ENCODE measurements at regions not wholly inside any gene's neighbourhood (a gene's known extent, or its start where the extent isn't known, plus 50 kb on each side); places are given as distances from the start of the nearest gene placed in this dataset.
"Not testable (repeated sequence)": the region's sequence is repeated elsewhere in the genome, so short reads cannot be mapped to it uniquely, and the experiment has no call there.

GRCh38 chr1:213535679-213536078 lies 452.1 kb upstream of the PROX1 start:
- Histone ChIP-seq H3K36me3 (ENCODE audit: control insufficient read depth in 1 of 2, insufficient read depth in 2 of 2, low read length in 1 of 2) (no peaks in the 10 kb centered on the region), H3K27ac (ENCODE audit: low read depth in 1 of 2, low read length in 2 of 2) (no peak overlapping the region), H3K4me1 (ENCODE audit: control insufficient read depth in 1 of 2, insufficient read depth in 2 of 2, low read length in 2 of 2) (no peaks in the 10 kb centered on the region), H3K27me3 (ENCODE audit: control insufficient read depth in 1 of 2, insufficient read depth in 2 of 2, low read length in 1 of 2) (no peaks in the 10 kb centered on the region), H3K4me3 (ENCODE audit: low read length in 2 of 2) (no peak overlapping the region), H3K9me3 (ENCODE audit: control insufficient read depth, low read length) (peaks cover under 1% of the 10 kb centered on the region)
- ATAC-seq (ENCODE audit: low FRiP score): no peak
- intact Hi-C loops (cut with DNase I): no loop called here
- DNase-seq: no peak
- 89 to 94% methylated on average over 6 of the region's 6 CpGs for WGBS, 2 donors

GRCh38 chr1:213538251-213538650 lies 449.5 kb upstream of the PROX1 start:
- H3K9me3 ChIP-seq (ENCODE audit: control insufficient read depth, low read length): peaks cover 1% of the 10 kb centered on the region
- 60 to 61% methylated on average over 3 of the region's 3 CpGs for WGBS, 2 donors
- H3K4me3 ChIP-seq (ENCODE audit: low read length in 2 of 2): no peak overlapping the region
- intact Hi-C loops (cut with DNase I): no loop called here
- DNase-seq (no peak), ATAC-seq (ENCODE audit: low FRiP score) (no peak)
- no peak overlapping the region for H3K27ac ChIP-seq (ENCODE audit: low read depth in 1 of 2, low read length in 2 of 2)
- H3K36me3 ChIP-seq (ENCODE audit: control insufficient read depth in 1 of 2, insufficient read depth in 2 of 2, low read length in 1 of 2): no peaks in the 10 kb centered on the region
- no peaks in the 10 kb centered on the region for H3K27me3 ChIP-seq (ENCODE audit: control insufficient read depth in 1 of 2, insufficient read depth in 2 of 2, low read length in 1 of 2)
- no peaks in the 10 kb centered on the region for H3K4me1 ChIP-seq (ENCODE audit: control insufficient read depth in 1 of 2, insufficient read depth in 2 of 2, low read length in 2 of 2)

- no peak overlapping the region for H3K27ac ChIP-seq (ENCODE audit: low read depth in 1 of 2, low read length in 2 of 2)
- no peaks in the 10 kb centered on the region for H3K4me1 ChIP-seq (ENCODE audit: control insufficient read depth in 1 of 2, insufficient read depth in 2 of 2, low read length in 2 of 2)
- H3K4me3 ChIP-seq (ENCODE audit: low read length in 2 of 2): no peak overlapping the region
- DNase-seq: no peak
- intact Hi-C loops (cut with DNase I): no loop called here
- H3K27me3 ChIP-seq (ENCODE audit: control insufficient read depth in 1 of 2, insufficient read depth in 2 of 2, low read length in 1 of 2): no peaks in the 10 kb centered on the region
- WGBS, 2 donors: 86 to 88% methylated on average over 4 of the region's 4 CpGs
- H3K9me3 ChIP-seq (ENCODE audit: control insufficient read depth, low read length): peaks cover 1% of the 10 kb centered on the region
- no peaks in the 10 kb centered on the region for H3K36me3 ChIP-seq (ENCODE audit: control insufficient read depth in 1 of 2, insufficient read depth in 2 of 2, low read length in 1 of 2)
- ATAC-seq (ENCODE audit: low FRiP score): no peak
These were observed 448.3 kb upstream of the PROX1 start for GRCh38 chr1:213539464-213539863.

GRCh38 chr1:213541641-213542040 lies 446.1 kb upstream of the PROX1 start:
- DNase-seq (no peak), ATAC-seq (ENCODE audit: low FRiP score) (no peak)
- intact Hi-C loops (cut with DNase I): no loop called here
- Histone ChIP-seq H3K4me1 (ENCODE audit: control insufficient read depth in 1 of 2, insufficient read depth in 2 of 2, low read length in 2 of 2) (no peaks in the 10 kb centered on the region), H3K27me3 (ENCODE audit: control insufficient read depth in 1 of 2, insufficient read depth in 2 of 2, low read length in 1 of 2) (no peaks in the 10 kb centered on the region), H3K27ac (ENCODE audit: low read depth in 1 of 2, low read length in 2 of 2) (no peak overlapping the region), H3K9me3 (ENCODE audit: control insufficient read depth, low read length) (peaks cover 1% of the 10 kb centered on the region), H3K4me3 (ENCODE audit: low read length in 2 of 2) (no peak overlapping the region), H3K36me3 (ENCODE audit: control insufficient read depth in 1 of 2, insufficient read depth in 2 of 2, low read length in 1 of 2) (no peaks in the 10 kb centered on the region)
- WGBS, 2 donors: 0 to 70% methylated on average over 1 of the region's 1 CpG

- H3K36me3 ChIP-seq (ENCODE audit: control insufficient read depth in 1 of 2, insufficient read depth in 2 of 2, low read length in 1 of 2); intact Hi-C loops (cut with DNase I); H3K4me3 ChIP-seq (ENCODE audit: low read length in 2 of 2); H3K9me3 ChIP-seq (ENCODE audit: control insufficient read depth, low read length); H3K4me1 ChIP-seq (ENCODE audit: control insufficient read depth in 1 of 2, insufficient read depth in 2 of 2, low read length in 2 of 2); H3K27ac ChIP-seq (ENCODE audit: low read depth in 1 of 2, low read length in 2 of 2); H3K27me3 ChIP-seq (ENCODE audit: control insufficient read depth in 1 of 2, insufficient read depth in 2 of 2, low read length in 1 of 2); DNase-seq; ATAC-seq (ENCODE audit: low FRiP score): not testable (repeated sequence)
- 92 to 95% methylated on average over 4 of the region's 4 CpGs for WGBS, 2 donors
These were observed 442.6 kb upstream of the PROX1 start for GRCh38 chr1:213545181-213545580.

DNA sequence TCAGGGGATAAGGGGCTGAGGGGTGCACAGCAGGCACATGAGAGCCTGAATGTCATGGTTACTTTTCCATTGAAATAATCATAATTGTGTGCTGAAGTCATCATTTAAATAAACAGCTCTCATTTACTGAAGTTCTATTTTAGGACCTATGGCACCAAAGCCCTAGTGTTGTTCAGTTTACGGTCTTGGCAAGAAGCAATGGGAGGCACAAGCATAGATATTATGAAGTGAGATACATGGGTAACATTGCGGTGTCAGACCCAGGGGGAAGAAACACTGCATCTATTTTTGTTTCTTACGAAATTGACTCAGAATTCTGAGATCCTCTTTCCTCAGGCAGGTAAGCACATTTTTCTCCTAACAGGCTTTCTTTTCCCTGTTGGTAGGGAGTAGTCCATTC lies 437.8 kb upstream of the PROX1 start:
- Histone ChIP-seq H3K36me3 (ENCODE audit: control insufficient read depth in 1 of 2, insufficient read depth in 2 of 2, low read length in 1 of 2) (no peaks in the 10 kb centered on the region), H3K27ac (ENCODE audit: low read depth in 1 of 2, low read length in 2 of 2) (no peak overlapping the region), H3K9me3 (ENCODE audit: control insufficient read depth, low read length) (no peaks in the 10 kb centered on the region), H3K27me3 (ENCODE audit: control insufficient read depth in 1 of 2, insufficient read depth in 2 of 2, low read length in 1 of 2) (no peaks in the 10 kb centered on the region), H3K4me3 (ENCODE audit: low read length in 2 of 2) (no peak overlapping the region), H3K4me1 (ENCODE audit: control insufficient read depth in 1 of 2, insufficient read depth in 2 of 2, low read length in 2 of 2) (no peaks in the 10 kb centered on the region)
- DNase-seq (no peak), ATAC-seq (ENCODE audit: low FRiP score) (no peak)
- WGBS, 2 donors: 40 to 45% methylated on average over 3 of the region's 3 CpGs
- intact Hi-C loops (cut with DNase I): no loop called here

GRCh38 chr1:213550804-213551203 lies 437.0 kb upstream of the PROX1 start:
- no peak overlapping the region for H3K27ac ChIP-seq (ENCODE audit: low read depth in 1 of 2, low read length in 2 of 2)
- DNase-seq (no peak), ATAC-seq (ENCODE audit: low FRiP score) (no peak)
- no peaks in the 10 kb centered on the region for H3K27me3 ChIP-seq (ENCODE audit: control insufficient read depth in 1 of 2, insufficient read depth in 2 of 2, low read length in 1 of 2)
- intact Hi-C loops (cut with DNase I): no loop called here
- WGBS, 2 donors: 69 to 72% methylated on average over 4 of the region's 4 CpGs
- no peak overlapping the region for H3K4me3 ChIP-seq (ENCODE audit: low read length in 2 of 2)
- no peaks in the 10 kb centered on the region for H3K36me3 ChIP-seq (ENCODE audit: control insufficient read depth in 1 of 2, insufficient read depth in 2 of 2, low read length in 1 of 2)
- no peaks in the 10 kb centered on the region for H3K9me3 ChIP-seq (ENCODE audit: control insufficient read depth, low read length)
- H3K4me1 ChIP-seq (ENCODE audit: control insufficient read depth in 1 of 2, insufficient read depth in 2 of 2, low read length in 2 of 2): no peaks in the 10 kb centered on the region

- WGBS, 2 donors: 73 to 83% methylated on average over 1 of the region's 1 CpG
- no peak for DNase-seq
- Histone ChIP-seq H3K9me3 (ENCODE audit: control insufficient read depth, low read length) (no peaks in the 10 kb centered on the region), H3K36me3 (ENCODE audit: control insufficient read depth in 1 of 2, insufficient read depth in 2 of 2, low read length in 1 of 2) (no peaks in the 10 kb centered on the region), H3K4me3 (ENCODE audit: low read length in 2 of 2) (no peak overlapping the region), H3K4me1 (ENCODE audit: control insufficient read depth in 1 of 2, insufficient read depth in 2 of 2, low read length in 2 of 2) (no peaks in the 10 kb centered on the region), H3K27ac (ENCODE audit: low read depth in 1 of 2, low read length in 2 of 2) (no peak overlapping the region), H3K27me3 (ENCODE audit: control insufficient read depth in 1 of 2, insufficient read depth in 2 of 2, low read length in 1 of 2) (no peaks in the 10 kb centered on the region)
- intact Hi-C loops (cut with DNase I): no loop called here
- no peak for ATAC-seq (ENCODE audit: low FRiP score)
These were observed 435.7 kb upstream of the PROX1 start for GRCh38 chr1:213552045-213552444.

DNA sequence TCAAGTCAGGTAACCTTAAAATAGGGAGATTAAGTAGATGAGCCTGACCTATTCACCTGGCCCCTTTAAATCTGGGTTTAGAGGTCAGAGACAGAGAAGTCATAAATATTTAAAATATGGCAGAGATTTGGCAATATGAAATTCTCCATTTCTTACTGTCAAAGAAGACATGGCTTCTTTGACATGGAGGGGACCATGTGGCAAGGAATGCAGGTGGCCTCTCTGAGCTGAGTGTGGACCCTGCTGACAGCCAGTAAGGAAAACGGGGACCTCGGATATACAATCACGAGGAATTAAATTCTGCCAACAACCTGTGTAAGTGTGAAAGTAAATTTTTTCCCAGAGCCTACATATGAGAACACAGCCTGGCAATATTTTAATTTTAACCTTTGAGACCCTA lies 427.5 kb upstream of the PROX1 start:
- no peak for ATAC-seq (ENCODE audit: low FRiP score)
- H3K4me1 ChIP-seq (ENCODE audit: control insufficient read depth in 1 of 2, insufficient read depth in 2 of 2, low read length in 2 of 2): no peaks in the 10 kb centered on the region
- no peak overlapping the region for H3K27ac ChIP-seq (ENCODE audit: low read depth in 1 of 2, low read length in 2 of 2)
- H3K36me3 ChIP-seq (ENCODE audit: control insufficient read depth in 1 of 2, insufficient read depth in 2 of 2, low read length in 1 of 2): no peaks in the 10 kb centered on the region
- H3K9me3 ChIP-seq (ENCODE audit: control insufficient read depth, low read length): peaks cover 2% of the 10 kb centered on the region
- intact Hi-C loops (cut with DNase I): no loop called here
- H3K27me3 ChIP-seq (ENCODE audit: control insufficient read depth in 1 of 2, insufficient read depth in 2 of 2, low read length in 1 of 2): no peaks in the 10 kb centered on the region
- H3K4me3 ChIP-seq (ENCODE audit: low read length in 2 of 2): no peak overlapping the region
- no peak for DNase-seq
- WGBS, 2 donors: 89 to 95% methylated on average over 3 of the region's 3 CpGs
